ENCODE measurements at regions not wholly inside any gene's neighbourhood (a gene's known extent, or its start where the extent isn't known, plus 50 kb on each side); places are given as distances from the start of the nearest gene placed in this dataset.
"Not testable (repeated sequence)": the region's sequence is repeated elsewhere in the genome, so short reads cannot be mapped to it uniquely, and the experiment has no call there.

DNA sequence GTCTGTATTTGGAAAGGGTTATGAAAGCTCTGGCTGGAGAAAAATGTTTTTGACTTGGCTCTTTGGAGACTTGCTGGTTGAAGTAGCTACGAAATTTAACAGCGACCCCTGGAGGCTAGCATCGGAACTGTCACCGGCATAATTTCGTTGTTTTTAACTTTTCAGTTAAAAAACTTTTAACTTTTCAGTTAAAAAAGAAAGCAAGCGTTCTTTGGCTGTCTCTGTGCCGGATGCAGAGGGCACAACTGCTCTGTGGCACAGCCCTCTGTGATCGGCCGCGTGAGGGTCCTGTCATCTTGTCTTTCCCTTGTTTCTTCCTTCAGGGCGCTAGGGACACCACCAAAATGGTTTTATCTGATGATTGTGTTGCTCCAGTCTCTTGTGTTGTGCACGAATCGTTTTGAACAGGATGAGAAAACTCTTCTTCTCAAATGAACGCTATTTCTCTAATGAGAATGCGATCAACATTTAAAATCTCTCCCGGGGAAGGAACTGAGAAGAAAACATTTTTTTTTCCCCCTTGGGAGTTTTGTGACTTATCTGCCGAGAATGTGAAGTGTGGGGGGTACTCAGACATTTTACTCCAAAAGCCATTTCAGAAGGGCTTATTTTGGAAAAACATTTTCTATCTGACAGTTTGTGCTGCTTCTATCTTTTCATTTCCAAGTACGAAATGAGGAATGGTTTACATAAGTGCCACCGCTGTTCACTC is 57.1 kb downstream of the ADCYAP1 start:
- Histone ChIP-seq H3K27me3 (peaks cover 17% of the 10 kb centered on the region), H3K4me1 (ENCODE audit: control insufficient read depth in 1 of 2, insufficient read depth in 1 of 2, low read depth in 1 of 2, low read length in 1 of 2) (no peaks in the 10 kb centered on the region), H3K36me3 (no peaks in the 10 kb centered on the region), H3K27ac (no peak overlapping the region), H3K4me3 (ENCODE audit: low read depth in 1 of 2, low read length in 1 of 2) (no peak overlapping the region), H3K9me3 (no peaks in the 10 kb centered on the region)
- TF ChIP-seq, protein P1, sequence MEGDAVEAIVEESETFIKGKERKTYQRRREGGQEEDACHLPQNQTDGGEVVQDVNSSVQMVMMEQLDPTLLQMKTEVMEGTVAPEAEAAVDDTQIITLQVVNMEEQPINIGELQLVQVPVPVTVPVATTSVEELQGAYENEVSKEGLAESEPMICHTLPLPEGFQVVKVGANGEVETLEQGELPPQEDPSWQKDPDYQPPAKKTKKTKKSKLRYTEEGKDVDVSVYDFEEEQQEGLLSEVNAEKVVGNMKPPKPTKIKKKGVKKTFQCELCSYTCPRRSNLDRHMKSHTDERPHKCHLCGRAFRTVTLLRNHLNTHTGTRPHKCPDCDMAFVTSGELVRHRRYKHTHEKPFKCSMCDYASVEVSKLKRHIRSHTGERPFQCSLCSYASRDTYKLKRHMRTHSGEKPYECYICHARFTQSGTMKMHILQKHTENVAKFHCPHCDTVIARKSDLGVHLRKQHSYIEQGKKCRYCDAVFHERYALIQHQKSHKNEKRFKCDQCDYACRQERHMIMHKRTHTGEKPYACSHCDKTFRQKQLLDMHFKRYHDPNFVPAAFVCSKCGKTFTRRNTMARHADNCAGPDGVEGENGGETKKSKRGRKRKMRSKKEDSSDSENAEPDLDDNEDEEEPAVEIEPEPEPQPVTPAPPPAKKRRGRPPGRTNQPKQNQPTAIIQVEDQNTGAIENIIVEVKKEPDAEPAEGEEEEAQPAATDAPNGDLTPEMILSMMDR (IDR thresholded peaks at IDR 0.05), result peak; percentile 65

GRCh38 chr18:963276-963675 is 58.6 kb downstream of the ADCYAP1 start:
- Histone ChIP-seq H3K4me3 (ENCODE audit: low read depth in 1 of 2, low read length in 1 of 2) (no peak overlapping the region), H3K27ac (no peak overlapping the region), H3K9me3 (no peaks in the 10 kb centered on the region), H3K36me3 (no peaks in the 10 kb centered on the region), H3K27me3 (peaks cover 17% of the 10 kb centered on the region), H3K4me1 (ENCODE audit: control insufficient read depth in 1 of 2, insufficient read depth in 1 of 2, low read depth in 1 of 2, low read length in 1 of 2) (no peaks in the 10 kb centered on the region)
- TF ChIP-seq, protein P1 (IDR thresholded peaks at IDR 0.05), result no peak

- no peaks in the 10 kb centered on the region for H3K36me3 ChIP-seq
- H3K27me3 ChIP-seq, result peaks cover 17% of the 10 kb centered on the region
- TF ChIP-seq, protein P1 (IDR thresholded peaks at IDR 0.05), result no peak
- no peaks in the 10 kb centered on the region for H3K4me1 ChIP-seq (ENCODE audit: control insufficient read depth in 1 of 2, insufficient read depth in 1 of 2, low read depth in 1 of 2, low read length in 1 of 2)
- no peaks in the 10 kb centered on the region for H3K9me3 ChIP-seq
- no peak overlapping the region for H3K4me3 ChIP-seq (ENCODE audit: low read depth in 1 of 2, low read length in 1 of 2)
- no peak overlapping the region for H3K27ac ChIP-seq
These were observed 61.5 kb downstream of the ADCYAP1 start for GRCh38 chr18:965921-966758.

DNA sequence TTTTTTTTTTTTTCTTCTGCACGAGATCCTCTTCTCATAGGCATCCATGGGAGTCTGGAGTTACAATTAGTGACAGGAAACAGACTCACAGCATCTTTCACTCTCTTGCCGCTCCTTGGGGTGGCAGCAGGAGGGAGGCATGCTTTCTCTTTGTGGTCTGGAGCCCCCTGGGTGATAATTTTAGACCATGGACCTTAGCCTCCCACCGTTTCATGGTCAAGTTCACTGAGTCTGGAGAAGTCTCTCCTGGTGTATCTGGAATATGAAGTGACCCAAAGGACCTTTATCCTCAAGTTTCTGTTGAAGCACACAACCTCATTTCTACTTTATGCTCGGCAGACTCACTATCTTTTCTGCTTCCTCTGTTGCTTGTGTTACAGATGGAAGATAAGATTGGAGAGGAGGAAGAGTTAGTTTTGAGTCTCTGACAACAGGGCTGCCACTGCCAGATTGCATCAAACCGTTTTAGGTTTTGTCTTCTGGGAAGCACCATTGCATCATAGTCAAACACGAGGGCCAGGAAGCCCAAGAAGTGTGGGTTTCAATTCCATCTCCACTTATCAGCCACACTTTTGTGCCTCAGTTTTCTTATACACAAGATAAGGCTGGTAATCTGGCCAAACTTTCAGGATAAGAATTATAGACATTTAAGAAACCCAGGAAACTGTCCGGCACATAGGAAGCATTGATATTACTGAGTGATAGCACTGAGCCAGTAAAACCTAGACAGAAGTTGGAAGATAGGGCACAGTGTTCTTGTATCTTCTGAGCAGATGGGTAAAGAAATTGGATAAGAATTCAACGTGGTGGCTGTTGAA is 62.3 kb downstream of the ADCYAP1 start:
- Histone ChIP-seq H3K9me3 (no peaks in the 10 kb centered on the region), H3K4me3 (ENCODE audit: low read depth in 1 of 2, low read length in 1 of 2) (no peak overlapping the region), H3K27me3 (peaks cover 13% of the 10 kb centered on the region), H3K4me1 (ENCODE audit: control insufficient read depth in 1 of 2, insufficient read depth in 1 of 2, low read depth in 1 of 2, low read length in 1 of 2) (no peaks in the 10 kb centered on the region), H3K36me3 (no peaks in the 10 kb centered on the region), H3K27ac (no peak overlapping the region)
- TF ChIP-seq, protein P1 (IDR thresholded peaks at IDR 0.05), result no peak

DNA sequence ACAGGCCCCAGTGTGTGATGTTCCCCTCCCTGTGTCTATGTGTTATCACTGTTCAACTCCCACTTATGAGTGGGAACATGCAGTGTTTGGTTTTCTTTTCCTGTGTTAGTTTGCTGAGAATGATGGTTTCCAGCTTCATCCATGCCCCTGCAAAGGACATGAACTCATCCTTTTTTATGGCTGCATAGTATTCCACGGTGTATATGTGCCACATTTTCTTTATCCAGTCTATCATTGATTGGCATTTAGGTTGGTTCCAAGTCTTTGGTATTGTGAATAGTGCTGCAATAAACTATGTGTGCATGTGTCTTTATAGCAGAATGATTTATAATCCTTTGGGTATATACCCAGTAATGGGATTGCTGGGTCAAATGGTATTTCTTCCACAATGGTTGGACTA is 64.2 kb downstream of the ADCYAP1 start:
- not testable (repeated sequence) for H3K4me1 ChIP-seq (ENCODE audit: control insufficient read depth in 1 of 2, insufficient read depth in 1 of 2, low read depth in 1 of 2, low read length in 1 of 2); H3K9me3 ChIP-seq; H3K36me3 ChIP-seq; H3K4me3 ChIP-seq (ENCODE audit: low read depth in 1 of 2, low read length in 1 of 2); H3K27ac ChIP-seq; H3K27me3 ChIP-seq

DNA sequence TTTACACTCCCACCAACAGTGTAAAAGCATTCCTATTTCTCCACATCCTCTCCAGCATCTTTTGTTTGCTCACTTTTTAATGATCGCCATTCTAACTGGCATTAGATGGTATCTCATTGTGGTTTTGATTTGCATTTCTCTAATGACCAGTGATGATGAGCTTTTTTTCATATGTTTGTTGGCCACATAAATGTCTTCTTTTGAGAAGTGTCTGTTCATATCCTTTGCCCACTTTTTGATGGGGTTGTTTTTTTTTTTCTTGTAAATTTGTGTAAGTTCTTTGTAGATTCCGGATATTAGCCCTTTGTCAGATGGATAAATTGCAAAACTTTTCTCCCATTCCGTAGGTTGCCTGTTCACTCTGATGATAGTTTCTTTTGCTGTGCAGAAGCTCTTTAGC is 64.6 kb downstream of the ADCYAP1 start:
- H3K9me3 ChIP-seq; H3K27me3 ChIP-seq; H3K4me1 ChIP-seq (ENCODE audit: control insufficient read depth in 1 of 2, insufficient read depth in 1 of 2, low read depth in 1 of 2, low read length in 1 of 2); H3K27ac ChIP-seq; H3K36me3 ChIP-seq; H3K4me3 ChIP-seq (ENCODE audit: low read depth in 1 of 2, low read length in 1 of 2): not testable (repeated sequence)

- not testable (repeated sequence) for H3K4me3 ChIP-seq (ENCODE audit: low read depth in 1 of 2, low read length in 1 of 2); H3K36me3 ChIP-seq; H3K9me3 ChIP-seq; H3K27me3 ChIP-seq; H3K4me1 ChIP-seq (ENCODE audit: control insufficient read depth in 1 of 2, insufficient read depth in 1 of 2, low read depth in 1 of 2, low read length in 1 of 2); H3K27ac ChIP-seq
These were observed 69.9 kb downstream of the ADCYAP1 start for GRCh38 chr18:974606-975005.

DNA sequence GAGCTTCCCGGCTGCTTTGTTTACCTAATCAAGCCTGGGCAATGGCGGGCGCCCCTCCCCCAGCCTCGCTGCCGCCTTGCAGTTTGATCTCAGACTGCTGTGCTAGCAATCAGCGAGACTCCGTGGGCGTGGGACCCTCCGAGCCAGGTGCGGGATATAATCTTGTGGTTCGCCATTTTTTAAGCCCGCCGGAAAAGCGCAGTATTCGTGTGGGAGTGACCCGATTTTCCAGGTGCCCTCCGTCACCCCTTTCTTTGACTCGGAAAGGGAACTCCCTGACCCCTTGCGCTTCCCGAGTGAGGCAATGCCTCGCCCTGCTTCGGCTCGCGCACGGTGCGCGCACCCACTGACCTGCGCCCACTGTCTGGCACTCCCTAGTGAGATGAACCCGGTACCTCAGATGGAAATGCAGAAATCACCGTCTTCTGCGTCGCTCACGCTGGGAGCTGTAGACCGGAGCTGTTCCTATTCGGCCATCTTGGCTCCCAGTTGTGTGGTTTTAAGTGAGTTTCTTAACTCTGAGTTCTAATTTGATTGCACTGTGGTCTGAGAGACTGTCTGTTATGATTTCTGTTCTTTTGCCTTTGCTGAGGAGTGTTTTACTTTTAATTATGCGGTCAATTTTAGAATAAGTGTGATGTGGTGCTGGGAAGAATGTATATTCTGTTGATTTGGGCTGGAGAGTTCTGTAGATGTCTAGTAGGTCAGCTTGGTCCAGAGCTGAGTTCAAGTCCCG is 71.9 kb downstream of the ADCYAP1 start:
- H3K27me3 ChIP-seq; H3K9me3 ChIP-seq; H3K36me3 ChIP-seq; H3K27ac ChIP-seq; H3K4me3 ChIP-seq (ENCODE audit: low read depth in 1 of 2, low read length in 1 of 2); H3K4me1 ChIP-seq (ENCODE audit: control insufficient read depth in 1 of 2, insufficient read depth in 1 of 2, low read depth in 1 of 2, low read length in 1 of 2): not testable (repeated sequence)

DNA sequence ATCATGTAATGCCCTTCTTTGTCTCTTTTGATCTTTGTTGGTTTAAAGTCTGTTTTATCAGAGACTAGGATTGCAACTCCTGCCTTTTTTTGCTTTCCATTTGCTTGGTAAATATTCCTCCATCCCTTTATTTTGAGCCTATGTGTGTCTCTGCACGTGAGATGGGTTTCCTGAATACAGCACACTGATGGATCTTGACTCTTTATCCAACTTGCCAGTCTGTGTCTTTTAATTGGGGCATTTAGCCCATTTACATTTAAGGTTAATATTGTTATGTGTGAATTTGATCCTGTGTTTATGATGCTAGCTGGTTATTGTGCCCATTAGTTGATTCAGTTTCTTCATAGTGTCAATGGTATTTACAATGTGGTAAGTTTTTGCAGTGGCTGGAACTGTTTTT is 72.7 kb downstream of the ADCYAP1 start:
- H3K36me3 ChIP-seq; H3K27ac ChIP-seq; H3K9me3 ChIP-seq; H3K27me3 ChIP-seq; H3K4me1 ChIP-seq (ENCODE audit: control insufficient read depth in 1 of 2, insufficient read depth in 1 of 2, low read depth in 1 of 2, low read length in 1 of 2); H3K4me3 ChIP-seq (ENCODE audit: low read depth in 1 of 2, low read length in 1 of 2): not testable (repeated sequence)
